ENCODE measurements at regions not wholly inside any gene's neighbourhood (a gene's known extent, or its start where the extent isn't known, plus 50 kb on each side); places are given as distances from the start of the nearest gene placed in this dataset.
A peak's percentile ranks its signal among the peaks of the same experiment; 100 is the strongest.

DNA sequence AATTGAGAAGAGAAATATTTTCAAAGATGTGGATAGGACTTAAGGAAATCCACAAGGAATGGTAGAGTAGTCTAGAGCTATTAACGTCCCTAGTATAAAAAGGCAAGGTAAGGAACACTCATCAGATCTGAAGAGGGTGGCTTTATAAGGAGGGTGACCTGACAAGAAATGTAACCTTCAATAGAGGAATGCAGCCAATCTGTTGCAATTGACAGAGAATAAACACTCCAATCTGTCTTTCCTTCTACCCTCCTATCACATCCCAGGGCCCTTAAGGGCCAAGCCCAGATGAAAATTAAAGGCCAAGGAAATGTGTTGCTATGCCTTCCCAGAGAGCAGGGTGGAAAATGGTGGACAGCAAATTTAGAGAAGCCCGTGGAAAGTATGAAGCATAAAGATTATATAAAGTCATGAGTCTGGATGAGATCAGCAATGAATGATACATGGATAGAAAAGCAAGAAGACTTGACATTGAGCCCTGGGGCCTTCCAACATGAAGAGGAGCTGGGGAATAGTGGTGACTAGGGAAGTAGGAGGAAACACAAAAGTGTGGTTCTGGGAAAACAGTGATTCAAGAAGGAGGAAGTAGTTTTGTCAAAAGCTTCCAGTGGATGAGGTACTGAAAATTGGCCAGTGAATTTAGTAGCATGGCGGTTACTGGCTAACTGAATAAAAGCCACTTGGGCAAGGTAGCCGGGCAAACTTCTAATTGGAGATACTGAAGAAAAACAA, 270.6 kb upstream of the TANK start:
- DNase-seq: no peak

DNA sequence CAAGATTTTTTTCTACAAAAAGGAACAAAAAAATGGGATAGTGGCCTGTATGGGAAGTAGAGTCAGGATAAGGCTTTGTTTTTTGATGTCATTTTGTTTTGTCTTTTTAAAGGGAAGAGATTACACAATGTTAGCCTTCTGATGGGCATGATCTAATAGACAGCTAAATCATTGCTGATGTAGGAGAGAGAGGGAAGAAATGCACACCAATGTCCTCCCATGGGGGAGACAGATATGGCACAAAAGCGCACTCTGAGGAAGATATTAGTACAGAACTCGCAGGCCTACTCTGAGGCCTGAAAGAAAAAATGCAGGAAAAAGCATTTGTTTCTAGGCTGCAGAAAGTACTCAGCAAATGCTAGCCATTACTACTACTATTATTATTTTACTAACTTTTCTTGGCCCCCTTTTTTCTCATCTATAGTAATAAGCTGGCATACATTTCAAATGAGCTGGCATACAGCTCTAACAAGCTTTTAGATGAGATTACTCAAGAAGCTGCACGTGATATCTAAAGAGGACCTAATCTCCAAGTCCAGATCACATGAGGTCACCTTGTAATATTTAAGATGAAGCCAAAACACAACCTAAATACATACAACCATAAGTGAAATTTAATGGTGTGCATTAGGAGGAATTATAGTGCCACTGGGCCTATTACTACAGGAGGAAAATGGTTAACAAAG, 269.4 kb upstream of the TANK start:
- DNase-seq: no peak

- no peak for DNase-seq
These were observed 268.9 kb upstream of the TANK start for GRCh38 chr2:160891353-160891740.

GRCh38 chr2:160892204-160892603, 268.0 kb upstream of the TANK start:
- no peak for DNase-seq

- no peak for DNase-seq
These were observed 266.6 kb upstream of the TANK start for GRCh38 chr2:160893581-160893980.

DNA sequence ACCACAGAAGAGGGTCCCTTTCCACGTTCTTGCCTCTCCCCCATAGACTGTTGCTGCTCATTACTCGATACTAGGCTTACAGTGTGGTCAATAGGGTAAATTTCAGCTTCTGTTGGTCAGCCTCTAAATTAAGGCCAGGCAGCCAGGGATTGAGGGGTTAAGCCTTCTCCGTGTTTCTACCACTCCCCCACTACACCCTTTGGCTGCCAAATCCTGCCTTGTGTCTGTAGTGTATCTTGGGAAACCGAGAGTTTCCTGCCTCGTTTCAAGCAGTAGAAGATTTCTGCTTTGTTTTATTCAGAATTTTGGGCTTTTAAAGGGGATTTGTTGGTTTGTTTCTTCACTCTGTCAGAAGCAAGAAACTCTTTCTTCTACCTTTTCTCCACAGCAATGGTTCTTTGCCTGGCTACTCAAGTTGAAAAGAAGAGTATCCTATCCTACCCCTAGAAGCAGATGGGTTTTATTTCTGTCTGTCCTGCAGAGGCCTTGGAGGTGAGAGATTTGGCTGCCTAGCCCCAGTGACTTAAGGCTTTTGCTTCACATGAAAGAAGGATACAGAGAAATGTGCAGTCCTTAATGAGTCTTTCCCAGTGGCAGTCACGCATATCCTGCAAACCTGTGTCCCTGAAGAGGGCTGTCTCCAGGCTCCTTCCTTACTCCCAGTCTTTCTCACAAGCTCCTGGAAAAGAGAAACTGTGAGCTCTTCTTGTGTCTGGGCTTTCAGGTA, 261.5 kb upstream of the TANK start:
- no peak for DNase-seq

GRCh38 chr2:160901613-160902012, 258.6 kb upstream of the TANK start:
- no peak for DNase-seq

- DNase-seq: no peak
These were observed 254.4 kb upstream of the TANK start for GRCh38 chr2:160905862-160906261.

GRCh38 chr2:160906878-160907277, 253.3 kb upstream of the TANK start:
- DNase-seq: no peak

GRCh38 chr2:160907738-160908137, 252.5 kb upstream of the TANK start:
- no peak for DNase-seq

DNA sequence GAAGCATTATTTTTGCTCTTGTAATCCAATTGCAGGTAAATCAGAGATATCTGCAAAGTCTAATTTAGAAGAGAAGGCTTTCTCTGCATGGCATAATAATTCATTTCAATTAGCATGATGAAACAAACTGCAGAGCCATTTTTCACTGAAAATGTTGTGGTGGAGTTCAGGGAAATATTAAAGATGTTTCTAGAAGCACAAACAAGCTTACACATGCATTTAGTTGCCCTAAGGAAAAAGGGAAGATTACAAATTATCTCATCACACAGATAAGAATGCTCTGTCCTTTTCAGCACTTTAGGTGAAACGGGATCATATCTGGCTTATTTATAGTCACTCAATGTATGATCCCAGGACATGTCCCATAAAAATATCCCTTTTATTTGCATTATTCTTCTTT, 252.1 kb upstream of the TANK start:
- DNase-seq: no peak

GRCh38 chr2:160909781-160910242, 250.4 kb upstream of the TANK start:
- no peak for DNase-seq

DNA sequence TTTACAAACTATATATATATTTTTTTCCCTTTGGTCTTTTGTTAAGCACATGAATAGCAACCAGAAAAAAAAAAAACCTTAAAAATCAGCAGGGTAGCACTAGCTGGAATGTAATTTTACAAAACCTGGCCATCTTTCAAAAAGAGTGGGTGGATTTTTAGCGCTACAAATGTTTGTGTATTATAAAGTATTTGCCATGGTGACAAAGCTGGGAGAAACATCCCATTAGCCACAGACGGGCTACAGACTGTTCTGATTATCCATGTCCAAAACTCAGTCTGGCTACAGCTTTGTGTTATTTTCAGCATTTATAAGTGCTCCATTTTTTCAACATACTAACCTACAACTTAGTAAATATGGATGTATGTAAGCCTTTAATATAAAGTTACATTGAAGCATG, 249.5 kb upstream of the TANK start:
- DNase-seq: no peak

GRCh38 chr2:160911258-160911657, 249.0 kb upstream of the TANK start:
- no peak for DNase-seq

- DNase-seq: no peak
These were observed 248.0 kb upstream of the TANK start for GRCh38 chr2:160912276-160912675.

DNA sequence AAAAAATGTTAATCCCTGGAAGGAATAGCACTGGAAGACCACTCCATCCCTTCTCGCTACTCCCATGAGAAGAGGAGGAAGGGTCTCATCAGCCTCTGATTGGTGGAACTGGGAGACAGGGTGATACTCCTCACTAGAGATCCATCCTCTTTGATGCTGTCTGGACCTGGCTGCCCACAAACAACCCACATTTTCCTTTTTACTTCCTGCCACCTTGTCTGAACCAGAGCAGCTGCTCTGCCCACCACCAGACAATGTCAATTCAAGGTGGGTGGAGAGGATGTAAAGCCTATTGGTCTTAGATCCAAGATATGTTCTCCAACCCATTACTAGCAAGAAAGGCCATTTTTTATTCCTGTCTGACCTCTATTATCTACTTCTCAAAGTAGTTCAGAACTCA, 246.9 kb upstream of the TANK start:
- DNase-seq: no peak

DNA sequence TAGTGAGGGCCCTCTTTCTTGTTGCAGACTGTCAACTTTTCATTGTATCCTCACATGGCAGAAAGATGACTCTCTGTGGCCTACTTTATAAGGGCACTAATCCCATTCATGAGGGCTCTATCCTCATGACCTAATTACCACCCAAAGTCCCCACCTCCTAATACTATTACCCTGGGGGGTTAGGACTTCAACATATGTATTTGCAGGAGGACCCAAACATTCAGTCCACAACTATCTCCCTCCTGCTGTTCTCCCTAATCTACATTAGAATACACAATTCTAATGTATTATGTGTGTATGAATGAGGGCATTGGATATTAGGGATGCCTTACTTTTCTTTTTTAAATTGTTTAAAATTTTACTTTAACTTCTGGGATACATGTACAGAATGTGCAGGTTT, 246.0 kb upstream of the TANK start:
- DNase-seq: no peak

DNA sequence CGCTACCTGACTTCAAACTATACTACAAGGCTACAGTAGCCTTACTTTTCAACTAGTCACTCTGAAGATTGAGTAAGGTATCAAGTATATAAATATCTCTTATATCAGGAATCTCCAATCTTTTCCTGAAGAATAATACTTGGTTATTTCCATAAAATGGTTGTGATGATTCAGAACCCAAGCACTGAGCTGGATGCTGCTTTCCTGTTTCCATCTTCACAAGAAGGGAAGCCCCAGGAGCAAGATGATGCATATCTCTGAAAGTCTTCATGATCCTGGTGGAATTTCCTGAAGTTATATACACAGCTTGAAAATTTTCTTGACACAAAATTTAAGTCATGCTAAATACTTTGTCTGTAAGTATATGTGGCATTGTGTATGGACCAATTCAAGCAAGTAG, 243.9 kb upstream of the TANK start:
- no peak for DNase-seq

GRCh38 chr2:160917850-160918249, 242.4 kb upstream of the TANK start:
- DNase-seq: no peak

- DNase-seq: no peak
These were observed 242.0 kb upstream of the TANK start for GRCh38 chr2:160918258-160918657.

GRCh38 chr2:160918906-160919503, 241.2 kb upstream of the TANK start:
- DNase-seq: peak; percentile 3

DNA sequence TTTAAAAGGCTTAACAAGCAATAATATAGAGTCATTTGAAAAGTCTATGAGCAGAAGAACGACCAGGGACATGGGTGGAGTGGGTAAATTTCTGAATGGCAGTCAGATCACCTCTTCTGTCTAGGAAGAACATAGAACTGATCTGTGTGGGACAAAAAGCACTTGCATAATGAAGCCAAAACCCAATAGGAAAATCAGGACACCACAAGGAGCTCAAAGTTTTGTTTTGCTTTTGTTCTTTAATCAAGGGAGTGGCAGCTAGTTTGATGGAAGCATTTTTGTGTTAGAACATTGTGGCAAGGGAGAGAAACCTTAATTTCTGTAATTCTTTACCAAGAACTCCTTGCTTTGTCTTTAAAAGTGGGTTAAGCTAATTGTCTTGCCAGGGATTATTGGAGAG, 240.2 kb upstream of the TANK start:
- DNase-seq: no peak

DNA sequence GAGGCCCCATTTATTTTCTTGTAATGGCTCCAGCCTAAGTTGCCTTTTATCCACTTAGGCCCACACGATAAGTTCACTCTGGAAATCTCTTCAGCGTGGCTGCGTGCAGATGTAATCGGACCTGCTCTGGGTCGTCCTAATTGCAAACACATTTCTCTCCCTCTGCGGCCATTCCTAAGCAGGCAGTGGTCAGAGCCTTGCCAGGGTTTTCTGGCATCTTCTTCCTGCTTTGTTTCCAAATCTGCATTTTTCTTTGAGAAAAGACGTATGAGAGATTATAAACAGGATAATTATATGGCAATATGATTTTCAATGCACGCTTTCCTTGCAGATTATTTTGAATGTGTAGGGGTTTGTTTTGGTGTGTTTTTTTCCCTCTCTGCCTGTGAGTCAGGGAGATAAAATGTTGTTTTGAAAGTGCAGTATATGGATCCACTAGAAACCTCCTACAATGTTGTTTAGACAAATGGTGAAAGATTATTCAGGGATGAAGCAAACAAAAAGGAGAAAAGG, 239.4 kb upstream of the TANK start:
- no peak for DNase-seq

Measured in GDM1 (cell line).